ENCODE measurements at regions not wholly inside any gene's neighbourhood (a gene's known extent, or its start where the extent isn't known, plus 50 kb on each side); places are given as distances from the start of the nearest gene placed in this dataset.

- in situ Hi-C loops (cut with MboI; ENCODE audit: low pct_unique_long_range_greater_than_20kb, low sequenced_read_pairs, unreplicated experiment) = no loop called here
- TF ChIP-seq CTCF (IDR thresholded peaks at IDR 0.05; ENCODE audit: extremely low read depth, insufficient read depth, missing control alignments) = no peak
- no peak for DNase-seq (ENCODE audit: low spot score)
Observed at GRCh38 chr5:17090839-17091238, 126.6 kb upstream of the BASP1 start.

- in situ Hi-C loops (cut with MboI; ENCODE audit: low pct_unique_long_range_greater_than_20kb, low sequenced_read_pairs, unreplicated experiment) = no loop called here
- no peak for TF ChIP-seq CTCF (IDR thresholded peaks at IDR 0.05; ENCODE audit: extremely low read depth, insufficient read depth, missing control alignments)
- DNase-seq (ENCODE audit: low spot score) = no peak
Observed at GRCh38 chr5:17094830-17095229, 122.6 kb upstream of the BASP1 start.

GRCh38 chr5:17096952-17097695, 120.3 kb upstream of the BASP1 start:
- in situ Hi-C loops (cut with MboI; ENCODE audit: low pct_unique_long_range_greater_than_20kb, low sequenced_read_pairs, unreplicated experiment) = no loop called here
- TF ChIP-seq CTCF (IDR thresholded peaks at IDR 0.05; ENCODE audit: extremely low read depth, insufficient read depth, missing control alignments) = no peak
- no peak for DNase-seq (ENCODE audit: low spot score)

GRCh38 chr5:17099946-17100345, 117.5 kb upstream of the BASP1 start:
- no peak for TF ChIP-seq CTCF (IDR thresholded peaks at IDR 0.05; ENCODE audit: extremely low read depth, insufficient read depth, missing control alignments)
- in situ Hi-C loops (cut with MboI; ENCODE audit: low pct_unique_long_range_greater_than_20kb, low sequenced_read_pairs, unreplicated experiment) = no loop called here
- DNase-seq (ENCODE audit: low spot score) = no peak

- no peak for DNase-seq (ENCODE audit: low spot score)
- TF ChIP-seq CTCF (IDR thresholded peaks at IDR 0.05; ENCODE audit: extremely low read depth, insufficient read depth, missing control alignments) = no peak
- in situ Hi-C loops (cut with MboI; ENCODE audit: low pct_unique_long_range_greater_than_20kb, low sequenced_read_pairs, unreplicated experiment) = no loop called here
Observed at GRCh38 chr5:17103461-17103860, 114.0 kb upstream of the BASP1 start.

GRCh38 chr5:17105744-17106418, 111.5 kb upstream of the BASP1 start:
- in situ Hi-C loops (cut with MboI; ENCODE audit: low pct_unique_long_range_greater_than_20kb, low sequenced_read_pairs, unreplicated experiment) = no loop called here
- no peak for TF ChIP-seq CTCF (IDR thresholded peaks at IDR 0.05; ENCODE audit: extremely low read depth, insufficient read depth, missing control alignments)
- DNase-seq (ENCODE audit: low spot score) = no peak
